ENCODE measurements at regions not wholly inside any gene's neighbourhood (a gene's known extent, or its start where the extent isn't known, plus 50 kb on each side); places are given as distances from the start of the nearest gene placed in this dataset.

DNA sequence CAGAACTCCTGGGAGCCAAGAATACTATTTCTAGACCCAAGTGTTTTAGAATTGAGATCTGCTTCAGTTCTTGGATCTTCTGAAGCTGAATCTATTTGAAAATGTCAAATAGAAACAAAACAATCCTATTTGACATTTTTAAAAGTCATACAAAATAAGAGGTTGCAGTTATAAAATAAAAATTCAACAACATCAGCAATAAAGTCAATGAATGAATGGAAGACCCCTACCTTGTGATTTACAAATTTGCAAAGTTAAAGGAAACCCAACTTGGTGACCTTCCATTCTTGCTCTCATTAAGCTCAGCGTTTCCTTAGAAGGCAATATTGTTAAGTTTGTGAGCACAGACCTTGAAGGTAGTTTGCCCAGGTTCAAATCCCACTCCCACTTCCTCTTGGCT is 531.8 kb upstream of the TENM3 start:
- intact Hi-C loops (cut with micrococcal nuclease; ENCODE audit: unreplicated experiment) = no loop called here
- Histone ChIP-seq H3K9me3 (no peaks in the 10 kb centered on the region), H3K4me3 (ENCODE audit: low read depth, low read length) (no peak overlapping the region), H3K4me1 (no peaks in the 10 kb centered on the region), H3K36me3 (ENCODE audit: control insufficient read depth, insufficient read depth, low read length) (no peaks in the 10 kb centered on the region), H3K27me3 (replicated peaks; ENCODE audit: control insufficient read depth, insufficient read depth, low read length) (no peaks in the 10 kb centered on the region)
- TF ChIP-seq, protein P1, sequence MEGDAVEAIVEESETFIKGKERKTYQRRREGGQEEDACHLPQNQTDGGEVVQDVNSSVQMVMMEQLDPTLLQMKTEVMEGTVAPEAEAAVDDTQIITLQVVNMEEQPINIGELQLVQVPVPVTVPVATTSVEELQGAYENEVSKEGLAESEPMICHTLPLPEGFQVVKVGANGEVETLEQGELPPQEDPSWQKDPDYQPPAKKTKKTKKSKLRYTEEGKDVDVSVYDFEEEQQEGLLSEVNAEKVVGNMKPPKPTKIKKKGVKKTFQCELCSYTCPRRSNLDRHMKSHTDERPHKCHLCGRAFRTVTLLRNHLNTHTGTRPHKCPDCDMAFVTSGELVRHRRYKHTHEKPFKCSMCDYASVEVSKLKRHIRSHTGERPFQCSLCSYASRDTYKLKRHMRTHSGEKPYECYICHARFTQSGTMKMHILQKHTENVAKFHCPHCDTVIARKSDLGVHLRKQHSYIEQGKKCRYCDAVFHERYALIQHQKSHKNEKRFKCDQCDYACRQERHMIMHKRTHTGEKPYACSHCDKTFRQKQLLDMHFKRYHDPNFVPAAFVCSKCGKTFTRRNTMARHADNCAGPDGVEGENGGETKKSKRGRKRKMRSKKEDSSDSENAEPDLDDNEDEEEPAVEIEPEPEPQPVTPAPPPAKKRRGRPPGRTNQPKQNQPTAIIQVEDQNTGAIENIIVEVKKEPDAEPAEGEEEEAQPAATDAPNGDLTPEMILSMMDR (IDR thresholded peaks at IDR 0.05; ENCODE audit: insufficient read depth in 1 of 2, low read depth in 1 of 2, low read length in 1 of 2, severe bottlenecking in 1 of 2, unreplicated experiment in 1 of 2) = no peak
- Mint-ChIP-seq H3K27ac (ENCODE audit: unreplicated experiment) (no peak overlapping the region), H3K36me3 (ENCODE audit: insufficient read depth, unreplicated experiment) (no peaks in the 10 kb centered on the region), H3K4me1 (ENCODE audit: low read depth, unreplicated experiment) (no peaks in the 10 kb centered on the region), H3K27me3 (ENCODE audit: insufficient read depth, unreplicated experiment) (peaks cover 7% of the 10 kb centered on the region), H3K4me3 (ENCODE audit: unreplicated experiment) (no peak overlapping the region), H3K9me3 (ENCODE audit: unreplicated experiment) (peaks cover 9% of the 10 kb centered on the region)
- no TSS peak for BruUV-seq (replicated peaks)
- CTCF ChIA-PET = no interaction called here
- POLR2A ChIA-PET = no interaction called here
- DNase-seq = no peak

DNA sequence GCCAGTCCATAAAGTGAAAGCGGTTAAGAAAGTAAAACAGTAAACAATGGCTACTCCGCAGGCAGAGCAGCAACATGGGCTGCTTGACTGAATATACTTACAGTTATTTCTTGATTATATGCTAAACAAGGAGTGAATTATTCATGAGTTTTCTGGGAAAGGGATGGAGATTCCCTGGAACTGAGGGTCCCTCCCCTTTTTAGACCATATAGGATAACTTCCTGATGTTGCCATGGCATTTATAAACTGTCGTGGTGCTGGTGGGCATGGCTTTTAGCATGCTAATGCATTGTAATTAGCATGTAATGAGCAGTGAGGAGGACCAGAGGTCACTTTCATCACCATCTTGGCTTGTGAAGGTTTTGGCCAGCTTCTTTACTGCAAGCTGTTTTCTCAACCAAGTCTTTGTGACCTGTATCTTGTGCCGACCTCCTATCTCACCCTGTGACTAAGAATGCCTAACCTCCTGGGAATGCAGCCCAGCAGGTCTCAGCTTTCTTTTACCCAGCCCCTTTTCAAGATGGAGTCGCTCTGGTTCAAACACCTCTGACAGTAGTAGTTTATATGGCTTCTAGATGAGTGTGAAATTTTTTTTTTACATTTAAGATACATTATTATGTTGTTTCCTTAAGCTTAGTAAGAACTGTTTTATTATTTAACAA is 514.8 kb upstream of the TENM3 start:
- no TSS peak for BruUV-seq (replicated peaks)
- Histone ChIP-seq H3K9me3 (no peaks in the 10 kb centered on the region; the same call in 1 of the 2 replicates), H3K27me3 (replicated peaks; ENCODE audit: control insufficient read depth, insufficient read depth, low read length) (no peaks in the 10 kb centered on the region), H3K4me3 (ENCODE audit: low read depth, low read length) (no peak overlapping the region), H3K4me1 (peaks cover 9% of the 10 kb centered on the region), H3K36me3 (ENCODE audit: control insufficient read depth, insufficient read depth, low read length) (no peaks in the 10 kb centered on the region)
- Mint-ChIP-seq H3K27me3 (ENCODE audit: insufficient read depth, unreplicated experiment) (no peaks in the 10 kb centered on the region), H3K4me1 (ENCODE audit: low read depth, unreplicated experiment) (peaks cover 7% of the 10 kb centered on the region), H3K36me3 (ENCODE audit: insufficient read depth, unreplicated experiment) (no peaks in the 10 kb centered on the region), H3K9me3 (ENCODE audit: unreplicated experiment) (peaks cover 28% of the 10 kb centered on the region), H3K4me3 (ENCODE audit: unreplicated experiment) (no peak overlapping the region), H3K27ac (ENCODE audit: unreplicated experiment) (no peak overlapping the region)
- TF ChIP-seq, protein P1 (IDR thresholded peaks at IDR 0.05; ENCODE audit: insufficient read depth in 1 of 2, low read depth in 1 of 2, low read length in 1 of 2, severe bottlenecking in 1 of 2, unreplicated experiment in 1 of 2) = no peak
- peak; percentile 16 to 35 for DNase-seq
- intact Hi-C loops (cut with micrococcal nuclease; ENCODE audit: unreplicated experiment) = no loop called here
- POLR2A ChIA-PET = no interaction called here
- CTCF ChIA-PET = no interaction called here

DNA sequence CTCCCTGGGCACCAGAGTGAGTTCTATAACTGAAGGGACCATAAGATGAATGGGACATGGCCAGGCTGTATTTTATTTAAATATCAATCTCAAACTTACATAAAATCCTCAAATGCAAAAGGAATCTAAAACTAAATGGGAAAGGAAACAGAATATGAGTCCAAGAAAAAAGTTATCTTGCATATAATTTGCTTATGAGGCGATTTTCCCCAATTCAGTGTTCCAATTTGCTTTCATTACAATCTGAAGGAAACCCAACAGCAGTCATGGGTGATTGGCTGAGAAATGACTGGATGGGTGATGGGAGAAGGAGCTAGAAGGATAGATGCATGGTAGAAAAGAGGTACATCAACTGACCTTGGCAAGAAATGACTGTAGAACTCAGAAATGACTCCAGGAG is 511.3 kb upstream of the TENM3 start:
- intact Hi-C loops (cut with micrococcal nuclease; ENCODE audit: unreplicated experiment) = no loop called here
- Mint-ChIP-seq H3K27me3 (ENCODE audit: insufficient read depth, unreplicated experiment) (no peaks in the 10 kb centered on the region), H3K36me3 (ENCODE audit: insufficient read depth, unreplicated experiment) (no peaks in the 10 kb centered on the region), H3K9me3 (ENCODE audit: unreplicated experiment) (peaks cover 16% of the 10 kb centered on the region), H3K4me1 (ENCODE audit: low read depth, unreplicated experiment) (peaks cover 7% of the 10 kb centered on the region), H3K4me3 (ENCODE audit: unreplicated experiment) (no peak overlapping the region), H3K27ac (ENCODE audit: unreplicated experiment) (no peak overlapping the region)
- Histone ChIP-seq H3K4me3 (ENCODE audit: low read depth, low read length) (no peak overlapping the region), H3K9me3 (no peaks in the 10 kb centered on the region), H3K27me3 (replicated peaks; ENCODE audit: control insufficient read depth, insufficient read depth, low read length) (no peaks in the 10 kb centered on the region), H3K4me1 (peaks cover 9% of the 10 kb centered on the region), H3K36me3 (ENCODE audit: control insufficient read depth, insufficient read depth, low read length) (no peaks in the 10 kb centered on the region)
- BruUV-seq (replicated peaks) = no TSS peak
- TF ChIP-seq, protein P1 (IDR thresholded peaks at IDR 0.05; ENCODE audit: insufficient read depth in 1 of 2, low read depth in 1 of 2, low read length in 1 of 2, severe bottlenecking in 1 of 2, unreplicated experiment in 1 of 2) = no peak
- ChIA-PET POLR2A (no interaction called here), CTCF (no interaction called here)
- DNase-seq = no peak

All from Caco-2 (cell line).